ENCODE measurements at regions not wholly inside any gene's neighbourhood (a gene's known extent, or its start where the extent isn't known, plus 50 kb on each side); places are given as distances from the start of the nearest gene placed in this dataset.
A peak's percentile ranks its signal among the peaks of the same experiment; 100 is the strongest.

- intact Hi-C loops (cut with DNase I): loop anchor here in 9 of 10 donors (5.0 to 10.0 kb wide), 11 partner anchors 137 to 534 kb away; partner anchors contain the start of gene TNRC6C (in 1 of the 9)
- H3K27me3 ChIP-seq: no peaks in the 10 kb centered on the region
- TF ChIP-seq CTCF (IDR thresholded peaks at IDR 0.05) (no peak), POLR2A (IDR thresholded peaks at IDR 0.05) (no peak)
- no peak overlapping the region for H3K4me3 ChIP-seq
- H3K4me1 ChIP-seq: peaks cover 0 to 29% (median 13%) of the 10 kb centered on the region in 12 donors
- DNase-seq: no peak
- H3K27ac ChIP-seq: no peak overlapping the region
- H3K9me3 ChIP-seq: no peaks in the 10 kb centered on the region
- ATAC-seq: no peak
- 61 to 86% (median 73%) methylated on average over 10 to 11 of the region's 11 CpGs for WGBS, 4 donors
- no peaks in the 10 kb centered on the region for H3K36me3 ChIP-seq
Measured at GRCh38 chr17:77540531-77540930, 399.8 kb downstream of the SEC14L1 start.

GRCh38 chr17:77540975-77541374 lies 400.2 kb downstream of the SEC14L1 start:
- Histone ChIP-seq H3K27me3 (no peaks in the 10 kb centered on the region), H3K36me3 (no peaks in the 10 kb centered on the region), H3K27ac (no peak overlapping the region), H3K9me3 (no peaks in the 10 kb centered on the region), H3K4me3 (no peak overlapping the region), H3K4me1 (peaks cover 0 to 29% (median 12%) of the 10 kb centered on the region in 12 donors)
- WGBS, 4 donors: 63 to 77% (median 75%) methylated on average over 14 to 15 of the region's 15 CpGs
- TF ChIP-seq POLR2A (IDR thresholded peaks at IDR 0.05) (no peak), CTCF (IDR thresholded peaks at IDR 0.05) (no peak)
- DNase-seq: no peak
- no peak for ATAC-seq
- intact Hi-C loops (cut with DNase I): loop anchor here in 9 of 10 donors (5.0 to 10.0 kb wide), 11 partner anchors 136 to 534 kb away; partner anchors contain the start of gene TNRC6C (in 1 of the 9)

GRCh38 chr17:77542011-77542410 lies 401.2 kb downstream of the SEC14L1 start:
- intact Hi-C loops (cut with DNase I): loop anchor here (1.0 to 10.0 kb wide), 16 partner anchors 61 to 533 kb away; partner anchors contain the start of gene TNRC6C (in 1 of the 10)
- WGBS, 4 donors: 6 to 13% (median 9%) methylated on average over 1 of the region's 1 CpG
- Histone ChIP-seq H3K4me1 (peaks cover 0 to 29% (median 12%) of the 10 kb centered on the region in 12 donors), H3K4me3 (peak overlapping the region in 1 of 12 donors; percentile 4), H3K9me3 (no peaks in the 10 kb centered on the region), H3K27ac (peak overlapping the region in 10 of 12 donors; percentile 29 to 89 (median 62)), H3K36me3 (no peaks in the 10 kb centered on the region), H3K27me3 (no peaks in the 10 kb centered on the region)
- ATAC-seq (peak; percentile 26 to 74 (median 62)), DNase-seq (peak in 4 of 5 donors; percentile 51 to 69 (median 64))
- TF ChIP-seq CTCF (IDR thresholded peaks at IDR 0.05): no peak
- no peak for TF ChIP-seq POLR2A (IDR thresholded peaks at IDR 0.05)

GRCh38 chr17:77542551-77543490 lies 402.1 kb downstream of the SEC14L1 start:
- TF ChIP-seq CTCF (IDR thresholded peaks at IDR 0.05) (peak; percentile 83 to 98 (median 92)), POLR2A (IDR thresholded peaks at IDR 0.05) (no peak)
- H3K27ac ChIP-seq: peak overlapping the region in 11 of 12 donors; percentile 27 to 89 (median 61)
- no peaks in the 10 kb centered on the region for H3K27me3 ChIP-seq
- H3K4me1 ChIP-seq: peaks cover 0 to 29% (median 12%) of the 10 kb centered on the region in 12 donors
- 13 to 16% (median 15%) methylated on average over 13 of the region's 13 CpGs for WGBS, 4 donors
- peak; percentile 84 to 95 (median 92) for ATAC-seq
- no peaks in the 10 kb centered on the region for H3K9me3 ChIP-seq
- intact Hi-C loops (cut with DNase I): loop anchor here (1.0 to 10.0 kb wide), 16 partner anchors 60 to 532 kb away; partner anchors contain the start of gene TNRC6C (in 1 of the 10)
- H3K36me3 ChIP-seq: no peaks in the 10 kb centered on the region
- peak; percentile 74 to 87 (median 81) for DNase-seq
- peak overlapping the region in 1 of 12 donors; percentile 4 for H3K4me3 ChIP-seq
